Peyer's patch (tissue), 4 donors: ENCODE measurements at regions not wholly inside any gene's neighbourhood (a gene's known extent, or its start where the extent isn't known, plus 50 kb on each side); places are given as distances from the start of the nearest gene placed in this dataset.
A peak's percentile ranks its signal among the peaks of the same experiment; 100 is the strongest.
"Not testable (repeated sequence)": the region's sequence is repeated elsewhere in the genome, so short reads cannot be mapped to it uniquely, and the experiment has no call there.

Source experiments
- DNase-seq, 3 donors: peaks; one replicate each; pipeline ENCODE4 v3.0.0-alpha.2; 2017 to 2019
- H3K27ac ChIP-seq, 4 donors: fragments of 200-600 bp; sonication (generic); one replicate each; pipeline ENCODE4 v1.5.1; 2016 to 2019
- H3K27me3 ChIP-seq, 2 donors: fragments of 200-600 bp; sonication (generic); one replicate each; pipeline ENCODE4 v1.5.1; 2019
- H3K36me3 ChIP-seq, 3 donors: fragments of 200-600 bp; sonication (generic); one replicate each; pipeline ENCODE4 v1.5.1; 2016 to 2019
- H3K4me1 ChIP-seq, 4 donors: fragments of 200-600 bp; sonication (generic); one replicate each; pipeline ENCODE4 v1.5.1; 2016 to 2019
- H3K4me3 ChIP-seq, 4 donors: fragments of 200-600 bp; sonication (generic); 1 replicate in 3 of 4; 2 replicates in 1 of 4; pipeline ENCODE4 v1.5.1; 2016 to 2019; ENCODE audit warnings: mild to moderate bottlenecking in 1 of 4
- H3K9me3 ChIP-seq, 4 donors: fragments of 200-600 bp; sonication (generic); one replicate each; pipeline ENCODE4 v1.5.1; 2016 to 2019; ENCODE audit warnings: mild to moderate bottlenecking in 1 of 4
- POLR2A ChIP-seq, 2 donors: fragments of 450-650 bp; IDR thresholded peaks; one replicate each; pipeline ENCODE4 v1.5.1; 2017; ENCODE audit warnings: antibody characterized with exemption in 2 of 2, mild to moderate bottlenecking in 2 of 2, moderate library complexity in 2 of 2
- TF ChIP-seq, protein P1 (sequence below), 6 experiments: fragments of 450-650 bp in 4 of 6; fragments of 200-600 bp in 2 of 6; sonication (generic) in 1 of 6; IDR thresholded peaks; one replicate each; pipeline ENCODE4 v1.5.1; 2017 to 2019; ENCODE audit warnings: antibody characterized with exemption in 6 of 6, mild to moderate bottlenecking in 3 of 6, moderate library complexity in 1 of 6

DNA sequence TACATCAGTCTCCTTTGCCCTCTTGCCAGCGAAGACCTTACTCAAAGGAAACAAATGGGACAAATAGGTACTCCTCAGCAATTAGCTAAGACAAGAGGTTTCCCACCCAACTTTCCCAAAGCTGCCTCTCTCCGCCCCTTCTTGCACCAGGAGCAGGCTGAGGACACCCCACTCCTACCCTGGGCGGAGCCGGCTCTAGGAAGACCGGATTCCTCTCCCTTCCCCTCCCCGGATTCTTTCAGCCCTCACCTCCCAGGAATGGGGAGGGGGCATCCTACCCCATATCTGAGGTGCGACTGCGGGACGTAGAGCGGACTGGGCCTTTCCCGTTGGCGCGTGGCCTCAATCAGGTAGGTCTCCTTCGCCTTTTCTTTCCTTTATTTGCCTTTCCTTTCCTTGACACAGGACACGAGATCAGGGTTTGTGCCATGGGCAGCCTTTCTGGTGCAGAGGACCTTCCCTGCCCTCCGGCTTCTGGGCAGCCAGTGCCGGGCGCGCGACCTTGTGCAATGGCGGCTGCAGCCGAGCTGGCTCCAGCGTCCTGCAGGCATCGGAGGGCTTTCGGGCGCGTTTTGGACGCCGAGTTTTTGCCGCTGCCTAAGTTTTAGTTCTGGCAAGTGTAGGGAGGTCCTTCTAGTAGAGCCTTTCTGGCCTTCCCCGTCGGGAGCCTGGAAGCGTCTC is 279.9 kb downstream of the PLS3 start:
- DNase-seq, H3K9me3 ChIP-seq, H3K36me3 ChIP-seq, H3K4me1 ChIP-seq, H3K27ac ChIP-seq, H3K4me3 ChIP-seq, H3K27me3 ChIP-seq: not testable (repeated sequence)

DNA sequence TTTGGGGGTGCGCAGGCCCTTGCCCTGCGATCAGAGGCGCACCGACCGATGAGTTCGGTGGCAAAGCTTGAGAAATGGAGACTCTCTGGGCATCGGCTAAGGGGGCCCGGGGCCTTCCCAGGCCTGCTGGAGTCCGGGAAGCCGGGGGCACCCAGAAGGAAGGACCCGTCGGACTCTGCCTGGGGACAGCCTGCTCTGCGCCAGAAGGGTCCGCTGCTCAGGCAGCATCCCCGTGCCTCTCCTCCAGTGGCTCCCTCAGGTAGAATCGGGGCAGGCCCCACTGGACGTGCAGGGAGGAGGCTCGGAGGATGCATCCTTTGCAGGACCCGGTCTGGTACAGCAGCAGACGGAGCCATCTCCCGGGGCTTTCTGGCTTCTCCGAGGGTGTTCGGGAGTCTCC is 290.0 kb downstream of the PLS3 start:
- H3K9me3 ChIP-seq, H3K4me1 ChIP-seq, H3K27ac ChIP-seq, H3K36me3 ChIP-seq, H3K4me3 ChIP-seq, H3K27me3 ChIP-seq: not testable (repeated sequence)
- DNase-seq = peak in 1 of 3 donors; percentile 58

DNA sequence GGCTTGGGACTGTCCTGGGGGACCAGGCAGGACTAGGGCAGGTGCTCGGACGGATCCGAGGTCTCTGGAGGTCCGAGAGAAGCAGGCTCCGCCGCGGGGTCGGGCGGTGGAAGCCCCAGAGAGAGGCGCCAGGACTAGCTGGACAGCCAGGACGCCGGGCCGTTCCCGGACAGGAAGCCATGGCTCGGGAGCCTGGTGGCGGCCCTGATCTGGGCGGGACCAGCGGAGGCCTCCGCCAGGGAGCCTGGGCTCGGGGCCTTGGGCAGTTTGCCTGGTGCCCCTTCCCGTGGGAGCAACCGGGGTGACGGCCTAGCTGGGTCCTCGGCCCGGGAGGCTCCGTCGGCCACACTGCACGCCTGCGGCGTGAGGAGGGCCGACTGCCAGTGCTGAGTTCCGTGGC is 292.3 kb downstream of the PLS3 start:
- H3K36me3 ChIP-seq, H3K27ac ChIP-seq, H3K4me3 ChIP-seq, H3K9me3 ChIP-seq, H3K27me3 ChIP-seq, H3K4me1 ChIP-seq, DNase-seq: not testable (repeated sequence)

DNA sequence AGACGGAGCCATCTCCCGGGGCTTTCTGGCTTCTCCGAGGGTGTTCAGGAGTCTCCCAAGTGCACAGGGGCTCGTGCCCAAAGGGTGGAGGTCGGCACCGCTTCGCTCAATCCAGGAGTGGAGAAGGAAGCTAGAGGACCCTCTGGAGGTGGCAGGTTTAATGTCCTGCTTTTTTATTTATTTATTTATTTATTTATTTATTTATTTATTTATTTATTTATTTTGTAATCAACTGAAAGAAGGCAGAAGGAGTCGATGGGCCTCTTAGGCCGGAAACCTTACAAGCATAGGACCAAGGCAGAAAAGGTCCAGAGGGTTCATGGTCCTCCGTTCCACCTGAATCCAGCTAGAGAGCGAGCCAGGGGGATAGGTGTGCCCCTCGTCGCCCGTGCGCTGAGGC is 289.4 kb upstream of the AGTR2 start:
- H3K9me3 ChIP-seq, H3K4me3 ChIP-seq, H3K27me3 ChIP-seq, H3K4me1 ChIP-seq, H3K36me3 ChIP-seq, H3K27ac ChIP-seq, DNase-seq: not testable (repeated sequence)

DNA sequence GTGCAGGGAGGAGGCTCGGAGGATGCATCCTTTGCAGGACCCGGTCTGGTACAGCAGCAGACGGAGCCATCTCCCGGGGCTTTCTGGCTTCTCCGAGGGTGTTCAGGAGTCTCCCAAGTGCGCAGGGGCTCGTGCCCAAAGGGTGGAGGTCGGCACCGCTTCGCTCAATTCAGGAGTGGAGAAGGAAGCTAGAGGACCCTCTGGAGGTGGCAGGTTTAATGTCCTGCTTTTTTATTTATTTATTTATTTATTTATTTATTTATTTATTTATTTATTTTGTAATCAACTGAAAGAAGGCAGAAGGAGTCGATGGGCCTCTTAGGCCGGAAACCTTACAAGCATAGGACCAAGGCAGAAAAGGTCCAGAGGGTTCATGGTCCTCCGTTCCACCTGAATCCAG is 286.4 kb upstream of the AGTR2 start:
- DNase-seq, H3K4me1 ChIP-seq, H3K27me3 ChIP-seq, H3K9me3 ChIP-seq, H3K36me3 ChIP-seq, H3K27ac ChIP-seq, H3K4me3 ChIP-seq: not testable (repeated sequence)

DNA sequence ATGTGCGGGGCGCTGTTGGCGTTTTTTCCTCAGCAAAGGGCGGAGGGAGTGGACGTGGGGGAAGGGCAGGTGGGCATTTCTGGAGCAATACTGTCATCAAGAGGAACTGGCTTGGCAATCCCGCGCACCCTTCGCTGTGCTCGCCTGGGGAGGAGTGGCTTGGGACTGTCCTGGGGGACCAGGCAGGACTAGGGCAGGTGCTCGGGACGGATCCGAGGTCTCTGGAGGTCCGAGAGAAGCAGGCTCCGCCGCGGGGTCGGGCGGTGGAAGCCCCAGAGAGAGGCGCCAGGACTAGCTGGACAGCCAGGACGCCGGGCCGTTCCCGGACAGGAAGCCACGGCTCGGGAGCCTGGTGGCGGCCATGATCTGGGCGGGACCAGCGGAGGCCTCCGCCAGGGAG is 282.5 kb upstream of the AGTR2 start:
- Histone ChIP-seq H3K27ac (peak overlapping the region in 1 of 4 donors; percentile 60), H3K4me3 (peak overlapping the region in 1 of 4 donors; percentile 36)
- not testable (repeated sequence) for H3K36me3 ChIP-seq, H3K4me1 ChIP-seq, H3K27me3 ChIP-seq, H3K9me3 ChIP-seq
- peak in 2 of 3 donors; percentile 36 to 70 for DNase-seq

DNA sequence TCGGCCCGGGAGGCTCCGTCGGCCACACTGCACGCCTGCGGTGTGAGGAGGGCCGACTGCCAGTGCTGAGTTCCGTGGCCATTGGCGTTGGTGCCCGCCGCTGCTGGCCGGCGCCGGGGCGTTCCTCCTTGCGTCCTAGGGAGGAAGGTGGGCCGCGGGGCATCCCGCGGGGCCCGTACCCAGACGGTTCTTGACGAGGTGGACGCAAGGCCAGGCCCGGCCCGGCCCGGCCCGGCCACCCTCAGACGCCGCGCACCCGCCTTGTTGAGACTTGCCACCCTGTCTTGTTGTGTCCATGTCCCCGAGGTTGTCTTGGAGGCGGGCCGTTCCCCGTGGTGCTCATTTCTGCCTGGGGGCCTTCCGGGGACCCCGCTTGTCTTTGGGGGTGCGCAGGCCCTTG is 282.0 kb upstream of the AGTR2 start:
- not testable (repeated sequence) for H3K9me3 ChIP-seq, H3K4me3 ChIP-seq, H3K27me3 ChIP-seq, H3K4me1 ChIP-seq, H3K27ac ChIP-seq, H3K36me3 ChIP-seq
- peak in 1 of 3 donors; percentile 7 for DNase-seq

DNA sequence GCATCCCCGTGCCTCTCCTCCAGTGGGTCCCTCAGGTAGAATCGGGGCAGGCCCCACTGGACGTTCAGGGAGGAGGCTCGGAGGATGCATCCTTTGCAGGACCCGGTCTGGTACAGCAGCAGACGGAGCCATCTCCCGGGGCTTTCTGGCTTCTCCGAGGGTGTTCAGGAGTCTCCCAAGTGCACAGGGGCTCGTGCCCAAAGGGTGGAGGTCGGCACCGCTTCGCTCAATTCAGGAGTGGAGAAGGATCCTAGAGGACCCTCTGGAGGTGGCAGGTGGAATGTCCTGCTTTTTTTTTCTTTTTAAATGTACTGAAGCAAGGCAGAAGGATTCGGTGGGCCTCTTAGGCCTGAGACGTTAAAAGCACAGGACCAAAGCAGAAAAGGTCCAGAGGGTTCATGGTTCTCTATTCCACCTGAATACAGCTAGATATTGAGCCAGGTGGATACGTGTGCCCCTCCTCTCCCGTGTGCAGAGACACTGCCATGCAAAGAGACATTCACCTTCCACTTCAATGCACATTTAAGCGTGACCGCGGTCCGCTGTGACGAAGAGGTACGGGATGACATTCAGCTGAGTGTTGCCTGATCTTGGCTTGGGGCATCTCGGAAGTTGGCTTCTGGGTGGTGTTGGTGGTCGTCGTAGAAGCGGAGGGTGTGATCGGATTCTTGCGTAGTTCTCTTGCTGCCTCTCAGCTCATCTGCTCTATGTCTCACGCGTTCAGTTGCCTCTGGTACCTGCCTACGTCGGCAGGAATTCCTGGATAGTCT is 281.2 kb upstream of the AGTR2 start:
- H3K9me3 ChIP-seq = peaks cover 0 to 3% (median 0%) of the 10 kb centered on the region in 4 donors
- DNase-seq = peak in 1 of 3 donors; percentile 25
- H3K4me3 ChIP-seq = no peak overlapping the region
- TF ChIP-seq, protein P1, sequence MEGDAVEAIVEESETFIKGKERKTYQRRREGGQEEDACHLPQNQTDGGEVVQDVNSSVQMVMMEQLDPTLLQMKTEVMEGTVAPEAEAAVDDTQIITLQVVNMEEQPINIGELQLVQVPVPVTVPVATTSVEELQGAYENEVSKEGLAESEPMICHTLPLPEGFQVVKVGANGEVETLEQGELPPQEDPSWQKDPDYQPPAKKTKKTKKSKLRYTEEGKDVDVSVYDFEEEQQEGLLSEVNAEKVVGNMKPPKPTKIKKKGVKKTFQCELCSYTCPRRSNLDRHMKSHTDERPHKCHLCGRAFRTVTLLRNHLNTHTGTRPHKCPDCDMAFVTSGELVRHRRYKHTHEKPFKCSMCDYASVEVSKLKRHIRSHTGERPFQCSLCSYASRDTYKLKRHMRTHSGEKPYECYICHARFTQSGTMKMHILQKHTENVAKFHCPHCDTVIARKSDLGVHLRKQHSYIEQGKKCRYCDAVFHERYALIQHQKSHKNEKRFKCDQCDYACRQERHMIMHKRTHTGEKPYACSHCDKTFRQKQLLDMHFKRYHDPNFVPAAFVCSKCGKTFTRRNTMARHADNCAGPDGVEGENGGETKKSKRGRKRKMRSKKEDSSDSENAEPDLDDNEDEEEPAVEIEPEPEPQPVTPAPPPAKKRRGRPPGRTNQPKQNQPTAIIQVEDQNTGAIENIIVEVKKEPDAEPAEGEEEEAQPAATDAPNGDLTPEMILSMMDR (IDR thresholded peaks at IDR 0.05) = no peak
- no peak for TF ChIP-seq POLR2A (IDR thresholded peaks at IDR 0.05)
- H3K4me1 ChIP-seq = no peaks in the 10 kb centered on the region
- H3K27ac ChIP-seq = no peak overlapping the region
- H3K27me3 ChIP-seq = no peaks in the 10 kb centered on the region
- H3K36me3 ChIP-seq = no peaks in the 10 kb centered on the region

DNA sequence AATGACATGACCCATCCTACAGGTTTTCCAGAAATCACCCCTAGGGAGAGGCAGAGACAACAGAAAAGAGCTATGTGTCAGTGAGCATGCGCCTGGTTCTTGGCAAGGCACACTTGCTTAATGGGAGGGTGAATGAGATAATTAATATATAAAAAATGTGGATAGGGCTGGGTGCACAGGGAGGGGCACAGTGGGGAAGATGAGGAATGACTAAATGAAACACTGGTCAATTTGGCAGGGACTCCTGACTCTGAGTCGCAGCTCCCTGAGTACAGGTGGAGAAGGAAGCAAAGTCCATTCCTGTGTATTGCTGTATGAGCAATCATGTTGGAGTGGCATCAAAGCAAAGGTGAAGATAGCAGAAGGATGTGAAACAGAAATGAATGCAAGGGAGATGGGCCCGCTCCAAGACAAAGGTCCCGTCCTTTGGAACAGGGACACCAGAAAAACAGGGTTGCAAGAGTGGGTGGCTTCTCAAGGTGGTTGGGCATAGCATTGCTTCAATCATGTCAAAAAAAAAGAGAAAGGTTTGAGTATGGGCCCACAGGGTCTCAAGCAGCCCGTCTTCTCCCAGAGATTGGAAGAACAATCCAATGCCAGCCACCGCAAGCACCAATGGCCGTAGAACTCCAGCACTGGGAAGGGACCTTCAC is 278.4 kb upstream of the AGTR2 start:
- TF ChIP-seq, protein P1 (IDR thresholded peaks at IDR 0.05) = peak in 1 of 6 experiments; percentile 30
- peak in 1 of 2 donors; percentile 23 for TF ChIP-seq POLR2A (IDR thresholded peaks at IDR 0.05)
- H3K27me3 ChIP-seq = no peaks in the 10 kb centered on the region
- peak in 2 of 3 donors; percentile 63 to 79 for DNase-seq
- no peaks in the 10 kb centered on the region for H3K36me3 ChIP-seq
- peaks cover 0 to 3% (median 0%) of the 10 kb centered on the region in 4 donors for H3K9me3 ChIP-seq
- peak overlapping the region in 1 of 4 donors; percentile 41 for H3K4me3 ChIP-seq
- peak overlapping the region in 3 of 4 donors; percentile 53 to 77 (median 76) for H3K27ac ChIP-seq
- no peaks in the 10 kb centered on the region for H3K4me1 ChIP-seq
